Erythroblast (primary cell): ENCODE measurements at regions not wholly inside any gene's neighbourhood (a gene's known extent, or its start where the extent isn't known, plus 50 kb on each side); places are given as distances from the start of the nearest gene placed in this dataset.

Experiments
- GATA1 ChIP-seq: IDR thresholded peaks from 2 replicates; pipeline ENCODE4 v1.6.1; 2011; ENCODE audit warnings: low read depth, mild to moderate bottlenecking, control low read depth, low read length, moderate library complexity
- POLR2A ChIP-seq: IDR thresholded peaks from 2 replicates; pipeline ENCODE4 v1.6.1; 2011; ENCODE audit warnings: mild to moderate bottlenecking, low read length

- TF ChIP-seq POLR2A (no peak), GATA1 (no peak)
These were observed 275.7 kb upstream of the KIF2A start for GRCh38 chr5:62030326-62030725.
